GM12874 (cell line): ENCODE measurements at regions not wholly inside any gene's neighbourhood (a gene's known extent, or its start where the extent isn't known, plus 50 kb on each side); places are given as distances from the start of the nearest gene placed in this dataset.

Source experiments
- TF ChIP-seq, protein P1 (sequence below): IDR thresholded peaks from 2 replicates; pipeline ENCODE4 v1.5.1; 2011; ENCODE audit warnings: low read depth, mild to moderate bottlenecking, control low read depth, low read length, moderate library complexity; ENCODE audit not compliant: insufficient read depth

DNA sequence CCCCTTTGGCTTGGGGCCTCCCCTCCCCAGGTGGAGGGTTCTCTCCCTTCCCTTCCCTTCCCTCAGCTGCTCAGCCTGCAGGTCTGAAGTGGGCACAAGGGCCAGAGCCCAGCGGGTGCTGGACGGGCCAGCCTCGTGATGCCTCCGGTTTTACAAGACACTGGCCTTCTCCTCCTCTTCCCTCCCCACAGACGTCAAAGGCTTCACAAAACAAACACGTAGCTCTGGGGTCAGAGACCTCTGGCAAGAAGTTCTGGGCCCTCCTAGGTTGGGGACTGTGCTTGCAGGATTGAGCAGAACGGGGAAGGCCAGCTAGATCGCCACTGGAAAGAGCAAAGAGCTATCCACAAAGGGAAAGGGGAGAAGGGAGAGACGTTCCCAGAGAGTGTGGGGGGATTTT is 81.4 kb upstream of the TPM1 start:
- TF ChIP-seq, protein P1, sequence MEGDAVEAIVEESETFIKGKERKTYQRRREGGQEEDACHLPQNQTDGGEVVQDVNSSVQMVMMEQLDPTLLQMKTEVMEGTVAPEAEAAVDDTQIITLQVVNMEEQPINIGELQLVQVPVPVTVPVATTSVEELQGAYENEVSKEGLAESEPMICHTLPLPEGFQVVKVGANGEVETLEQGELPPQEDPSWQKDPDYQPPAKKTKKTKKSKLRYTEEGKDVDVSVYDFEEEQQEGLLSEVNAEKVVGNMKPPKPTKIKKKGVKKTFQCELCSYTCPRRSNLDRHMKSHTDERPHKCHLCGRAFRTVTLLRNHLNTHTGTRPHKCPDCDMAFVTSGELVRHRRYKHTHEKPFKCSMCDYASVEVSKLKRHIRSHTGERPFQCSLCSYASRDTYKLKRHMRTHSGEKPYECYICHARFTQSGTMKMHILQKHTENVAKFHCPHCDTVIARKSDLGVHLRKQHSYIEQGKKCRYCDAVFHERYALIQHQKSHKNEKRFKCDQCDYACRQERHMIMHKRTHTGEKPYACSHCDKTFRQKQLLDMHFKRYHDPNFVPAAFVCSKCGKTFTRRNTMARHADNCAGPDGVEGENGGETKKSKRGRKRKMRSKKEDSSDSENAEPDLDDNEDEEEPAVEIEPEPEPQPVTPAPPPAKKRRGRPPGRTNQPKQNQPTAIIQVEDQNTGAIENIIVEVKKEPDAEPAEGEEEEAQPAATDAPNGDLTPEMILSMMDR: no peak

DNA sequence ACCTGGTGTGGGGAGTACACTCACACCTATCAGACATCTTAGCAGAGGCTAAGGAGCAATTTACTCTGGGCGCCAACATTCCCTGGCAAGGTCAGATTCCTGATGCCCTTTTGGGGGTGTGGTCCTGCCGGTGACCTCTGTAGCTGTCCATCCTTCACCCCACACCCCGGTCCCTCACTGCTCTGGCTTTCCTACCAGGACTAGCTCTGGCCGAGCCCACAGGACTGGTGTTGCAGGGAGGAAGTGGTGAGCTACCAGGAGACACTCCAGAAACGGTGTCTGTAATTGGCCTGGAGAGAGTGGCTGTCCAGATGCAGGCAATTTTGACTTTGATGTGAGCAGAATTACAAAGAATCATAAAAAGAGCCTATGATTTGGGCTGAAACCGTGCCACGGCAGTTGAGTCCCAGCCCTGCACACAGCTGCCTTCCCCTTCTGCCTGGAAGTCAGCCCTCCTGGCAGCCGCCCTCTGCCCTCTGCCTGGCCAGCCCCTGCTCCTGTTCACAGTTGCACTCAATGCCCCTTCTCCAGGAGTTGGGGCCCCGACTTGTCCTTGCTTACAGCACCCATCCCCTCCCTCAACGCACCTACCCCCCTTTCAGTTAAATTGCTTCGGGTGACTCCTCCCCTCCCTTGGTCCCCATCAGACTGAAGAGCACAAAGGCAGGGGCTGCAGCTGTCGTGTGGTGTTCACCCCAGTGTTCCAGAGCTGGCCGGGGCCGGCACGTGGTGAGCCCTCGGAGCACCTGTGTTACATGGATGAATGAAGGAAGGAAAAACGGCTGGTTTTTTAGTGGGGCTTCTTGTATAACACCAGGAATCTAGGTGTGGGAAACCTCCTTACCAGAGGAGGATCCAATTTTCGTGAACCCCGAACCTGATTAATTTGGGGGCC is 80.2 kb upstream of the TPM1 start:
- TF ChIP-seq, protein P1: no peak

DNA sequence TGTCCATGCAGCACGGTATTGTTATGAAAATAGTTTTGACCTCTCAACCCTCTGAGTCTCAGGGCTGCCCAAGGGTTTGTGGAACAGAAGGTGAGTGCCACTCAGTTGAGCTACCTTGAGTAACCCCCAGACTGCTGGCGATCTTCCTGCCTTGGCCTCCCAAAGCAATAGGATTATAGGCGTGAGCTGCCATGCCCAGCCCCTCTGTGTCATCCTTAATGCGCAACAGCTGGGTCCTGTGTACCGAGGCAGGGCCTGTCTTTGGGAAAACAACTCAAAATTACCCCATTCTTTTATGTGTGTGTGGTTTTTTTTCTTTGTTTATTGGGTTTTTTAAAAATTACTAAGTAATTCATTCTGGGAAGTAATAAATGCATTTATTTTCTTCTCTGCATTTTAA is 78.3 kb upstream of the TPM1 start:
- TF ChIP-seq, protein P1: no peak

DNA sequence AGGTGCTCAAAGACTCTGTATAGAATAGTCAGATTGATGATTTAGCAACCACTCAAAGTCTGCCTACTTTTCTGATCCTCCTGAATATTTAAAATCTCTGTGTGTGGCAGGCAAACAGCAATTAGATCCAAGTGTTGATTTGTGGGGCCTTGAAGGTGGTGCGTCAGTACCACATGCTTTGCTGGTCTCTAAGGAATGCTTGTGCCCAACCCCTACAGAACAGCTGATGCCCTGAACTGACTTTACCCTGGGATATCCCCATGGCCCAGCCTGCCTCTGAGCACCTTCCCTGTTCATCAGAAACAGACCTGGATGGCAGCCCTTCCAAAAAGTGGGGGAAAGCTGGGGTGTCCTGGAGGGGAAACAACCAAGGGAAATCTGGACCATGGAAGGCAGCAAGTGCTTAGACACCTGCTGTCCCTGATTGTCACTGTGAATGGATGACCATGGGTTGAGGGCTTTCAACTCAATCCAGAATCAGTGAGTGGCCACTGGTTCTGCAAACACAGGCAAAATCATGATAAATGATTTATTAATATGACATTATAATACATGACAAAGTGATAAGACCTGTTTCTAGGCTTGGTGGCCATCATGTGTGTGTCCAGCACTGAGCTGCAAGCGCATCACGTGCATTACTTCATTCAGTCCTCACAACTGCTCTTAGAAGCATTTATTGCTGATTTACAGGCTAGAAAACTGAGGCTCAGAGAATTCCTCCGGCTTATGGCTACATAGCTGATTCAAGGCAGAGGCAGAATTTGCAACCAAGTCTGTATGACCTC is 76.1 kb upstream of the TPM1 start:
- TF ChIP-seq, protein P1: no peak

DNA sequence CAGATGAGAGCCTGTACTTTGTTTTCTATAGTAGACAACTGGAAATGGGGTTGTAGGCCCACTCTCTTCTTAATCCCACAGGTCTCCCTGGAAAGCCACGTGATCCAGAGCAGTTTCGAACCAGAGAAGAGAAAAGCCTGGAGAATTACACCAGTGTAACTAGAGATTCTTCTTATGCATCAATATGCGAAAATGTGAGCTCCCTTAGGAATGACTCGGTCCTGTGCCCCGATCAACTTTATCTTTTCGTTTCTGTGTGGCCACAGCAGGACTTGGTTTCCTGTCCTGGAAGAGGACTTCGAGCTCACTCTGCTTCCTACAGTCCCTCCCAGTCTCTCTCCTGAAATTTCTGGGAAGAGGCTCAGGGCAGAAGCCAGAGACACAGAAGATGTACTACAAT is 73.8 kb upstream of the TPM1 start:
- TF ChIP-seq, protein P1: no peak

DNA sequence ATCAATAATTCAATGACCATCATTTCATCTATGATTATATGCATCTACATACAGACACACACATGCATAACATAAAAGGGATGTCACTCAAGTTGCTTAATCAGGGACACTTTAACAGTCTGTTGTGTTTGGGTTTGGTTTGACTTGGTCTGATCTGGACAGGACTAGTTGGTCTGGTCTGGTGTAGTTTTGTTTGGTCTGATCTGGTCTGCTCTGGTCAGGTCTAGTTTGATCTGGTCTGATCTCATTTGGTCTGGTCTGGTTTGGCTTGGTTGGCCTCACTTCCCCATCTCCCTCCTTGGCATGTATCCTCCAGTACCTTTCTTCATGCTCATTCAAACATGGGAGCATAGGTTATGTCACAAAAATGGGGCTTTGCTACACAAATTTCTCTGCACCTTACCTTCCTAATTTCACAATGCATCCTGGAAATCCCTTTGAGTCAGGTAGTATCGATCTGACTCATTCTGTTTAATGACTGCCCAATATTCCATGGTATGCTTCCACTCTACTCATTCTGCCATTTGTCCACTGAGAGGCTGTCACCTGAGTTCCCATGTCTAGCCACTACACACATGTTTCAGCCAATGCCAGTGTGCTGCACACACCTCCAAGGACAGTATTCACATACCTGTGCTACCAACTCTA is 73.0 kb upstream of the TPM1 start:
- TF ChIP-seq, protein P1: no peak

DNA sequence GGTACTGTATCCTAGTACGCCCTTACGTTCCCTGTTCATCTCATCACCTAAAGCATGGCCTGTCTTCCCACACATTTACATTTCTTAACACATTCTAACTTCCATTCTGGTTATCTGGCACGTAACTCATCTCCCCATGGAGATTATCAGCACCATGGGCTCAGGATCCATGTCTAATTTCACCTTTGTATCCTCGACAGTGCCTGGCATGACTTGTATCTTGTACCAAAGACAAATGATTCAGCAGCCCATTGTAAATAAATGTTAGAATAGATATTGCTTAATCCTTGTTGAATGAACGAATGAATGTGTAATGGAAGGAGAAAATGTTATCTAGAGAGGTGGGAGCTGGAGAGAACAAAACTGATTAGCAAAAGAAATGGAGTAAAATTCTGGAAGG is 69.7 kb upstream of the TPM1 start:
- TF ChIP-seq, protein P1: no peak
